Uterus (tissue), 3 donors: ENCODE measurements at regions not wholly inside any gene's neighbourhood (a gene's known extent, or its start where the extent isn't known, plus 50 kb on each side); places are given as distances from the start of the nearest gene placed in this dataset.

Experiments
- DNase-seq, 2 donors: peaks; one replicate each; pipeline ENCODE4 v3.0.0-alpha.2; 2019 to 2020
- H3K27ac ChIP-seq, 2 donors: fragments of 200-600 bp; sonication (generic); 1 replicate in 1 of 2; 2 replicates in 1 of 2; pipeline ENCODE4 v1.5.1; 2016 to 2018
- H3K27me3 ChIP-seq, 2 donors: fragments of 200-600 bp; sonication (generic); one replicate each; pipeline ENCODE4 v1.5.1; 2018 to 2019; ENCODE audit warnings: control low read depth in 1 of 2
- H3K36me3 ChIP-seq, 2 donors: fragments of 200-600 bp; sonication (generic); one replicate each; pipeline ENCODE4 v1.5.1; 2019; ENCODE audit warnings: control low read depth in 1 of 2
- H3K4me1 ChIP-seq, 2 donors: fragments of 200-600 bp; sonication (generic); one replicate each; pipeline ENCODE4 v1.5.1; 2018 to 2019; ENCODE audit warnings: control low read depth in 1 of 2
- H3K4me3 ChIP-seq, 2 donors: fragments of 200-600 bp; sonication (generic); 1 replicate in 1 of 2; 2 replicates in 1 of 2; pipeline ENCODE4 v1.5.1; 2018 to 2019; ENCODE audit warnings: mild to moderate bottlenecking in 1 of 2
- H3K9me3 ChIP-seq, 2 donors: fragments of 200-600 bp; sonication (generic); one replicate each; pipeline ENCODE4 v1.5.1; 2019; ENCODE audit warnings: control low read depth in 1 of 2
- POLR2A ChIP-seq, 2 donors: fragments of 450-650 bp; IDR thresholded peaks; one replicate each; pipeline ENCODE4 v1.6.1; 2016; ENCODE audit warnings: antibody characterized with exemption in 2 of 2, mild to moderate bottlenecking in 1 of 2, moderate library complexity in 1 of 2
- intact Hi-C: fragments of 100-400 bp; cut with DNase I; formaldehyde crosslinking; loops from one replicate; pipeline ENCODE4 v1.15.1; 2023; ENCODE audit warnings: low total_unique reads
- TF ChIP-seq, protein P1 (sequence below), 4 experiments: fragments of 200-600 bp in 2 of 4; fragments of 450-650 bp in 2 of 4; sonication (generic) in 2 of 4; IDR thresholded peaks; one replicate each; pipeline ENCODE4 v1.5.1; 2016 to 2019; ENCODE audit warnings: antibody characterized with exemption in 4 of 4, mild to moderate bottlenecking in 2 of 4, moderate library complexity in 1 of 4
- donor health status: DM: yes; HTN: yes; CAD: no.

DNA sequence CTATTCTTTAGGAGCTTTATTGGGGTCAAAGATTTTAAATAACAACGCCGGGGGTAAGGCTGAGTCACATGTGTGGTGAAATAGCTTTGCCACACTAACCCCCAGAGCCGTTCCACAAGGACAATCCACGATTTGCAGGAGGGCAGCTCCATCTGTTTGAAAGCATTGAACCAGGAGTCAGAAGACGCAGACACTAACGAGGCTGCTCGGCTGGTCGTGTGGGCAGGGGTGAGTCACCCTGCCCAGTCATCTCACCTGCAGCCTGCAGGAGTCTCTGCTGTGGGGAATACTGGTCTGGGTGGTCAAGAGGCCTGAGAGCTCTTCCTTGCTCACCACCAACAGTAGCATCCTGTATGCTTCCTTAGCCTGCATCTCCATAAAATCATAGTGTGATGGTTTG, 149.2 kb upstream of the NCK2 start:
- H3K4me3 ChIP-seq: no peak overlapping the region
- H3K27me3 ChIP-seq: no peaks in the 10 kb centered on the region
- H3K27ac ChIP-seq: no peak overlapping the region
- DNase-seq: no peak
- H3K4me1 ChIP-seq: no peaks in the 10 kb centered on the region
- no peaks in the 10 kb centered on the region for H3K36me3 ChIP-seq
- no peak for TF ChIP-seq POLR2A (IDR thresholded peaks at IDR 0.05)
- TF ChIP-seq, protein P1, sequence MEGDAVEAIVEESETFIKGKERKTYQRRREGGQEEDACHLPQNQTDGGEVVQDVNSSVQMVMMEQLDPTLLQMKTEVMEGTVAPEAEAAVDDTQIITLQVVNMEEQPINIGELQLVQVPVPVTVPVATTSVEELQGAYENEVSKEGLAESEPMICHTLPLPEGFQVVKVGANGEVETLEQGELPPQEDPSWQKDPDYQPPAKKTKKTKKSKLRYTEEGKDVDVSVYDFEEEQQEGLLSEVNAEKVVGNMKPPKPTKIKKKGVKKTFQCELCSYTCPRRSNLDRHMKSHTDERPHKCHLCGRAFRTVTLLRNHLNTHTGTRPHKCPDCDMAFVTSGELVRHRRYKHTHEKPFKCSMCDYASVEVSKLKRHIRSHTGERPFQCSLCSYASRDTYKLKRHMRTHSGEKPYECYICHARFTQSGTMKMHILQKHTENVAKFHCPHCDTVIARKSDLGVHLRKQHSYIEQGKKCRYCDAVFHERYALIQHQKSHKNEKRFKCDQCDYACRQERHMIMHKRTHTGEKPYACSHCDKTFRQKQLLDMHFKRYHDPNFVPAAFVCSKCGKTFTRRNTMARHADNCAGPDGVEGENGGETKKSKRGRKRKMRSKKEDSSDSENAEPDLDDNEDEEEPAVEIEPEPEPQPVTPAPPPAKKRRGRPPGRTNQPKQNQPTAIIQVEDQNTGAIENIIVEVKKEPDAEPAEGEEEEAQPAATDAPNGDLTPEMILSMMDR (IDR thresholded peaks at IDR 0.05): no peak
- no peaks in the 10 kb centered on the region for H3K9me3 ChIP-seq
- intact Hi-C loops: no loop called here

DNA sequence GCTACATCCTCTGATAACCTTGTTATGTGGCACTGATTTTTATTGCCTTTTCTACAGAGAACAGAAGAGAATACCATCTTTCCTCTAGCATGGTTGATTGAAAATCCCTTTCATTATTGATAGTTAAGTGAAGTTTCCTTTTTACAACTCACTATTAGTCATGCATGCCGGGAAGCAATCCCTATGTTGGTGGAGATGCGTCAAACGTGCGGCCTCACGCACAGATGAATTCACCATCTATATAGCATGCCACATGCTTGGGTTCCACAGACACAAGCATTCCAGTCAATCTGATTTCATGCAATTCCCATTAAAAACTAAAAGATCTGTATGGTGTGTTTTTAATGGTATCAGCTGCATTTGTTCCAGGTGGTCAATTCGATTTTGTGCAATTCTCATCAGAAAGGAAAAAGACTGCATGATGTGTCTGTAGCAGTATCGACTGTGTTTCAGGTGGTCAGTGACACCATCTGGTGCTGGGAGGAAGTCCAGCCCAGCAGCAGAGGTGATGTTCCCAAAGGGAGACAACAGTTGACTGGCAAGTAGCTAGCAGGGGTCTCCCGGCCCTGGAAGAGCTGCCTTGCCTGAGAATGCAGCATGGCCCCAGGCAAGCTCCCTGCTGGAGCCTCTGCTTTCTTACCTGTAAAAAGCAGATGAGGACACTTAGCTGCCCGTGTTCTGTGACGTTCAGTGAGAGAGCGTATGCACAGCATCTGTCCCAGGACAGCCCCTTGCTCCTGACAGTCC, 151.3 kb upstream of the NCK2 start:
- Histone ChIP-seq H3K27ac (no peak overlapping the region), H3K9me3 (no peaks in the 10 kb centered on the region), H3K36me3 (no peaks in the 10 kb centered on the region), H3K4me3 (no peak overlapping the region), H3K4me1 (no peaks in the 10 kb centered on the region), H3K27me3 (no peaks in the 10 kb centered on the region)
- no peak for TF ChIP-seq POLR2A (IDR thresholded peaks at IDR 0.05)
- TF ChIP-seq, protein P1 (IDR thresholded peaks at IDR 0.05): no peak
- no peak for DNase-seq
- intact Hi-C loops: no loop called here

DNA sequence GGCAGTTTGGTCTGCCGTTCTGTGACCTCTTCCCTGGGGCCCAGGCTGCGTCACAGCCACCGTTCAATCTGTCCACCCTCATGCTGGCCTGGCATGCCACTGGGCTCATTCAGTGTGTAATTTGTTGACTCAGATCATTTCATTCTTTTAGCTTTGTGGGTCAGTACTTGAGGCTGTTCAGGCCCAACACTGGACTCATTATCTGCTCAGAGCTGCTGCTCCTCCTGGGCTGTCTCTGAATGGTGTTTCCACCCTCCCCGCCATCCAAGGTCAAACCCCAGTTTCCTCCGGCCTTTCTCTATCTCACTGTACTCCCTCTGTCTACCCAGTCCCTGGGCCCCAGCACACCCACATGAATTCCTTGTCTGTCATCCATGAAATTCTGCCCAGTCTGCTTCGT, 152.4 kb upstream of the NCK2 start:
- H3K36me3 ChIP-seq: no peaks in the 10 kb centered on the region
- no peak overlapping the region for H3K4me3 ChIP-seq
- H3K27me3 ChIP-seq: no peaks in the 10 kb centered on the region
- no peaks in the 10 kb centered on the region for H3K9me3 ChIP-seq
- H3K27ac ChIP-seq: no peak overlapping the region
- intact Hi-C loops: no loop called here
- no peaks in the 10 kb centered on the region for H3K4me1 ChIP-seq
- DNase-seq: no peak
- no peak for TF ChIP-seq POLR2A (IDR thresholded peaks at IDR 0.05)
- TF ChIP-seq, protein P1 (IDR thresholded peaks at IDR 0.05): no peak

DNA sequence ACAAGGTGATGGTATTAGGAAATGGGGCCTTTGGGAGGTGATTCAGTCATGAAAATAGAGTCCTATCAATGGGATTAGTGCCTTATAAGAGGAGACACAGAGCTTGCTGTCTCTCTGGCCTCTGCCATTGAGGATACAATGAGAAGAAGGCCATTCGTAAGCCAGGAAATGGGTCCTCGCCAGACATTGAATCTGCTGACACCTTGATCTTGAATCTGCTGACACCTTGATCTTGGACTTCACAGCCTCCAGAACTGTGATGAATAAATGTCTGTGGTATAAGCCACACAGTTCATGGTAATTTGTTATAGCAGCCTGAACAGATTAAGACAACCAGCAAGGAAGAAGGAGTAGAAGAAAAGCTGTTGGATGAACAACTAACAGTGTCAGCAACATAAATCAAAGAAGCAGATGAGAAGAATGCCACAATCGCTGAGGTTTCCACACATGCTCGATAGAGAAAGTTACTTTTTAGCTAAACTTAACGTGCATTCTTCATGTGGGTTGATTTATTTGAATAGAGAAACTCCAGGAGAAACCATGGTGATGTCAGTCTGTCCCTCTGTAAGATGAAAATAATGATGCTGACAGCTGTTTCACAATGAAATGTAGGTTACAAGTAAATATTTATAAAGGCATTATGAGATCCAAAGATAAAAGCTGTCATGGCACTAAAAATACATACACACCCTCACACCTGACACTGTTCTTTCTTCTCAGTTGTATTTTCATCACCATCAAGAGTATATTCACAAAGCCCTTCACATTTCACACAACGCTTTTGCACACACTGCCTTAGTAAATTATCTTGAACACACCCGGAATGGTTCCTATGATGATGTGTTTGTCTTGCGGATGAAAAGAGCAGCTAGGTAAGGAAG, 153.7 kb upstream of the NCK2 start:
- no peaks in the 10 kb centered on the region for H3K27me3 ChIP-seq
- H3K9me3 ChIP-seq: no peaks in the 10 kb centered on the region
- intact Hi-C loops: no loop called here
- no peak for DNase-seq
- no peak overlapping the region for H3K4me3 ChIP-seq
- no peak overlapping the region for H3K27ac ChIP-seq
- no peaks in the 10 kb centered on the region for H3K36me3 ChIP-seq
- H3K4me1 ChIP-seq: no peaks in the 10 kb centered on the region
- TF ChIP-seq POLR2A (IDR thresholded peaks at IDR 0.05): no peak

DNA sequence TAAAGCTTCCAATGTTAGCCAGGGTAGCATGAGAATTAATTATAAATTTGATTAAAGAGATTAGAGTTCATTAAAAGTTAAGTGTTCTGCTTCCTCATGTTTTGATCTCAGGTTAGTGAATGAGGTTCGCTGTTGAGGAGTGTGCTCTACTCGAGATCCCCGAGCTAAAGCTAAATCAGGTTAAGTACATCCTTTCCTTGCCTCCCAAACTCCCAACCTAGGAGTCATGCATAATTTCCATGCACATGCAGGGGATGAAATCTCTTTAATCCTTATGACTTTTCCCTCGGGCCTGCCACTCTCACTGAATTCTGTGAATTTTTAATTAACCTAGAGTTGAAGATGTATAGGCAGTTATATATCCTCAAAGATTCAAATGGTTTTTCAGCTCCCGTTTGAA, 156.1 kb upstream of the NCK2 start:
- no peaks in the 10 kb centered on the region for H3K36me3 ChIP-seq
- H3K27ac ChIP-seq: no peak overlapping the region
- H3K27me3 ChIP-seq: no peaks in the 10 kb centered on the region
- H3K4me3 ChIP-seq: no peak overlapping the region
- no peak for DNase-seq
- TF ChIP-seq POLR2A (IDR thresholded peaks at IDR 0.05): no peak
- TF ChIP-seq, protein P1 (IDR thresholded peaks at IDR 0.05): no peak
- H3K4me1 ChIP-seq: no peaks in the 10 kb centered on the region
- intact Hi-C loops: no loop called here
- no peaks in the 10 kb centered on the region for H3K9me3 ChIP-seq
